WTC11 (cell line): ENCODE measurements at regions not wholly inside any gene's neighbourhood (a gene's known extent, or its start where the extent isn't known, plus 50 kb on each side); places are given as distances from the start of the nearest gene placed in this dataset.

Experiments used
- ATAC-seq: fragments of 200-7000 bp; cut with Tn5 transposase; 2 replicates; pipeline ENCODE4 v1.10.0; 2021; ENCODE audit warnings: mild to moderate bottlenecking, moderate library complexity
- CTCF ChIA-PET: fragments of 300-600 bp; sonication (Branson Sonifier 250); formaldehyde crosslinking; loops from one replicate; lab custom pipeline; 2021; ENCODE audit warnings: antibody characterized with exemption; lab: Charles Lee
- POLR2A ChIA-PET: fragments of 350-600 bp; sonication (Branson Sonifier 250); formaldehyde crosslinking; loops from one replicate; lab custom pipeline; 2021; ENCODE audit warnings: antibody characterized with exemption; lab: Charles Lee
- DNase-seq: peaks from one replicate; pipeline ENCODE4 v3.0.0; 2021; ENCODE audit warnings: low spot score
- H3K27ac Mint-ChIP-seq: 2 replicates; pipeline ENCODE4 v1.8.0; 2021; ENCODE audit warnings: mixed read lengths
- H3K27me3 Mint-ChIP-seq: 2 replicates; pipeline ENCODE4 v1.8.0; 2021; ENCODE audit warnings: low read depth, mild to moderate bottlenecking, moderate library complexity, mixed read lengths
- H3K36me3 Mint-ChIP-seq: 2 replicates; pipeline ENCODE4 v1.8.0; 2021; ENCODE audit warnings: mixed read lengths
- H3K4me1 Mint-ChIP-seq: 2 replicates; pipeline ENCODE4 v1.8.0; 2022; ENCODE audit warnings: mixed read lengths
- H3K4me3 Mint-ChIP-seq: 2 replicates; pipeline ENCODE4 v1.8.0; 2021; ENCODE audit warnings: mild to moderate bottlenecking, moderate library complexity, mixed read lengths
- H3K9me3 Mint-ChIP-seq: 2 replicates; pipeline ENCODE4 v1.8.0; 2021; ENCODE audit warnings: mixed read lengths
- AR ChIP-seq: fragments of 250-450 bp; sonication (Bioruptor Pico); IDR thresholded peaks from 2 replicates; pipeline ENCODE4 v1.9.0; 2021; ENCODE audit warnings: mild to moderate bottlenecking
- ATF3 ChIP-seq: sonication (generic); formaldehyde crosslinking; conservative IDR thresholded peaks from 2 replicates; pipeline ENCODE4 v1.8.1; 2022; ENCODE audit warnings: mild to moderate bottlenecking, missing genetic modification reagents
- CBFB ChIP-seq: sonication (generic); formaldehyde crosslinking; IDR thresholded peaks from 2 replicates; pipeline ENCODE4 v1.8.1; 2022; ENCODE audit warnings: mild to moderate bottlenecking, low read depth, missing genetic modification reagents
- CREM ChIP-seq: sonication (generic); formaldehyde crosslinking; IDR thresholded peaks from 2 replicates; pipeline ENCODE4 v1.8.1; 2022; ENCODE audit warnings: mild to moderate bottlenecking, missing genetic modification reagents, moderate library complexity
- ELF4 ChIP-seq: sonication (generic); formaldehyde crosslinking; IDR thresholded peaks from 2 replicates; pipeline ENCODE4 v1.8.1; 2022; ENCODE audit warnings: low read depth, mild to moderate bottlenecking, moderate library complexity, missing genetic modification reagents
- FOXK1 ChIP-seq: sonication (generic); formaldehyde crosslinking; IDR thresholded peaks from 2 replicates; pipeline ENCODE4 v1.8.0; 2022; ENCODE audit warnings: mild to moderate bottlenecking, moderate library complexity, missing genetic modification reagents
- FOXP1 ChIP-seq: sonication (generic); formaldehyde crosslinking; IDR thresholded peaks from 2 replicates; pipeline ENCODE4 v1.8.0; 2022; ENCODE audit warnings: missing genetic modification reagents, mild to moderate bottlenecking, moderate library complexity, borderline replicate concordance
- NFE2L1 ChIP-seq: sonication (generic); formaldehyde crosslinking; IDR thresholded peaks from 2 replicates; pipeline ENCODE4 v1.8.1; 2023; ENCODE audit warnings: missing genetic modification reagents
- PRDM15 ChIP-seq: sonication (generic); formaldehyde crosslinking; IDR thresholded peaks from 2 replicates; pipeline ENCODE4 v1.8.0; 2022; ENCODE audit warnings: missing genetic modification reagents
- RELA ChIP-seq: sonication (generic); formaldehyde crosslinking; IDR thresholded peaks from 2 replicates; pipeline ENCODE4 v1.8.1; 2022; ENCODE audit warnings: missing genetic modification reagents, mild to moderate bottlenecking, borderline replicate concordance
- SMAD3 ChIP-seq: sonication (generic); formaldehyde crosslinking; IDR thresholded peaks from 2 replicates; pipeline ENCODE4 v1.8.0; 2022; ENCODE audit warnings: missing genetic modification reagents, mild to moderate bottlenecking, borderline replicate concordance
- SOX15 ChIP-seq: fragments of 250-450 bp; sonication (Bioruptor Pico); IDR thresholded peaks from 2 replicates; pipeline ENCODE4 v1.9.0; 2021; ENCODE audit warnings: mild to moderate bottlenecking
- TEAD4 ChIP-seq: sonication (generic); formaldehyde crosslinking; IDR thresholded peaks from 2 replicates; pipeline ENCODE4 v1.8.0; 2022; ENCODE audit warnings: mild to moderate bottlenecking, missing genetic modification reagents
- USF1 ChIP-seq: sonication (generic); formaldehyde crosslinking; IDR thresholded peaks from 2 replicates; pipeline ENCODE4 v1.8.0; 2022; ENCODE audit warnings: mild to moderate bottlenecking, missing genetic modification reagents
- ZBTB43 ChIP-seq: sonication (generic); formaldehyde crosslinking; IDR thresholded peaks from 2 replicates; pipeline ENCODE4 v1.8.1; 2023; ENCODE audit warnings: mild to moderate bottlenecking, missing genetic modification reagents
- ZNF232 ChIP-seq: sonication (generic); formaldehyde crosslinking; IDR thresholded peaks from 2 replicates; pipeline ENCODE4 v1.8.0; 2022; ENCODE audit warnings: mild to moderate bottlenecking, missing genetic modification reagents
- ZNF263 ChIP-seq: sonication (generic); formaldehyde crosslinking; IDR thresholded peaks from 2 replicates; pipeline ENCODE4 v1.8.1; 2022; ENCODE audit warnings: low read depth, mild to moderate bottlenecking, moderate library complexity, missing genetic modification reagents
- ZNF416 ChIP-seq: fragments of 250-450 bp; sonication (Bioruptor Pico); IDR thresholded peaks from 2 replicates; pipeline ENCODE4 v1.9.0; 2021; ENCODE audit warnings: mild to moderate bottlenecking, inconsistent platforms
- ZNF425 ChIP-seq: fragments of 250-450 bp; sonication (Bioruptor Pico); conservative IDR thresholded peaks from 2 replicates; pipeline ENCODE4 v1.9.0; 2021; ENCODE audit warnings: mild to moderate bottlenecking
- ZSCAN18 ChIP-seq: fragments of 250-450 bp; sonication (Bioruptor Pico); IDR thresholded peaks from 2 replicates; pipeline ENCODE4 v2.1.2; 2022; ENCODE audit warnings: mild to moderate bottlenecking, moderate library complexity
- TF ChIP-seq, protein P1 (sequence below): sonication (generic); formaldehyde crosslinking; IDR thresholded peaks from 2 replicates; pipeline ENCODE4 v1.8.1; 2022; ENCODE audit warnings: missing genetic modification reagents, borderline replicate concordance

DNA sequence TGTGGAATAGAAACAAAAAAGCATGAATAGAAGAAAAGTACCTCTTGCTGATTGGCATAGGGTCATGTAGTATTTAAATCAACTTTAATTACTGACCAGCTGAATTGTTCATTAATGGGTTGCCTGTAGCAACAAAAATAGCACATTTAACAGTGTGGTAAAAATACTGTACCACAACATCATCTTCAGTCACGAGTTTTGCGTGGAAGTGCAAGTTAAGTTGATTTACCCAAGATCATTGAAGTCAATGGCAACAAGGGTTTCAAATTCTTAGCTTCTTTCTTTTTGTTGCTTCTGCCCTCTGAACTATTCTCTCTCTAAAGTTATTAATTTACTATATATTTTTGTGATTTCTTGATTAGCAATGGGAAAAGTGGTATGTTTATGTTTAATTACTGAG lies 526.6 kb downstream of the C4orf33 start:
- no peaks in the 10 kb centered on the region for H3K4me1 Mint-ChIP-seq
- H3K36me3 Mint-ChIP-seq = no peaks in the 10 kb centered on the region
- POLR2A ChIA-PET = no interaction called here
- ATAC-seq = no peak
- no peak for DNase-seq
- TF ChIP-seq ZBTB43 (CRISPR knock-in tag) = no peak
- no peak for TF ChIP-seq SMAD3 (CRISPR knock-in tag)
- TF ChIP-seq CREM (CRISPR knock-in tag) = no peak
- no peak for TF ChIP-seq CBFB (CRISPR knock-in tag)
- no peak for TF ChIP-seq TEAD4 (CRISPR knock-in tag)
- TF ChIP-seq PRDM15 (CRISPR knock-in tag) = no peak
- no peak for TF ChIP-seq USF1 (CRISPR knock-in tag)
- no peak overlapping the region for H3K4me3 Mint-ChIP-seq
- no peaks in the 10 kb centered on the region; the same call in none of the 2 replicates for H3K9me3 Mint-ChIP-seq
- H3K27me3 Mint-ChIP-seq = no peaks in the 10 kb centered on the region
- CTCF ChIA-PET = interaction anchor here (0.7 kb wide), 1 partner anchor 19 kb away, joined by 3 read pairs; no protein-coding TSS in a partner anchor
- no peak overlapping the region for H3K27ac Mint-ChIP-seq

GRCh38 chr4:129623233-129623875 lies 527.4 kb downstream of the C4orf33 start:
- Mint-ChIP-seq H3K4me1 (no peaks in the 10 kb centered on the region), H3K27me3 (no peaks in the 10 kb centered on the region), H3K4me3 (no peak overlapping the region), H3K27ac (no peak overlapping the region), H3K9me3 (no peaks in the 10 kb centered on the region; the same call in none of the 2 replicates), H3K36me3 (no peaks in the 10 kb centered on the region)
- CTCF ChIA-PET = interaction anchor here (0.7 kb wide), 1 partner anchor 18 kb away, joined by 3 read pairs; no protein-coding TSS in a partner anchor
- ATAC-seq (no peak), DNase-seq (no peak)
- POLR2A ChIA-PET = no interaction called here
- no peak for TF ChIP-seq ZNF232
- TF ChIP-seq FOXP1 (CRISPR knock-in tag) = no peak
- TF ChIP-seq ZSCAN18 (CRISPR knock-in tag) = no peak
- TF ChIP-seq, protein P1, sequence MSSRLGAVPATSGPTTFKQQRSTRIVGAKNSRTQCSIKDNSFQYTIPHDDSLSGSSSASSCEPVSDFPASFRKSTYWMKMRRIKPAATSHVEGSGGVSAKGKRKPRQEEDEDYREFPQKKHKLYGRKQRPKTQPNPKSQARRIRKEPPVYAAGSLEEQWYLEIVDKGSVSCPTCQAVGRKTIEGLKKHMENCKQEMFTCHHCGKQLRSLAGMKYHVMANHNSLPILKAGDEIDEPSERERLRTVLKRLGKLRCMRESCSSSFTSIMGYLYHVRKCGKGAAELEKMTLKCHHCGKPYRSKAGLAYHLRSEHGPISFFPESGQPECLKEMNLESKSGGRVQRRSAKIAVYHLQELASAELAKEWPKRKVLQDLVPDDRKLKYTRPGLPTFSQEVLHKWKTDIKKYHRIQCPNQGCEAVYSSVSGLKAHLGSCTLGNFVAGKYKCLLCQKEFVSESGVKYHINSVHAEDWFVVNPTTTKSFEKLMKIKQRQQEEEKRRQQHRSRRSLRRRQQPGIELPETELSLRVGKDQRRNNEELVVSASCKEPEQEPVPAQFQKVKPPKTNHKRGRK = no peak
- no peak for TF ChIP-seq SOX15 (CRISPR knock-in tag)
- TF ChIP-seq AR (CRISPR knock-in tag) = no peak
- no peak for TF ChIP-seq ZNF416 (CRISPR knock-in tag)
- no peak for TF ChIP-seq NFE2L1 (CRISPR knock-in tag)
- TF ChIP-seq ZNF425 (CRISPR knock-in tag) = no peak
- TF ChIP-seq RELA (CRISPR knock-in tag) = no peak
- no peak for TF ChIP-seq ATF3 (CRISPR knock-in tag)
- no peak for TF ChIP-seq ELF4 (CRISPR knock-in tag)
- no peak for TF ChIP-seq FOXK1 (CRISPR knock-in tag)
- no peak for TF ChIP-seq ZNF263 (CRISPR knock-in tag)
